WTC11 (cell line): ENCODE measurements at regions not wholly inside any gene's neighbourhood (a gene's known extent, or its start where the extent isn't known, plus 50 kb on each side); places are given as distances from the start of the nearest gene placed in this dataset.

Experiments used
- ATAC-seq: fragments of 200-7000 bp; cut with Tn5 transposase; 2 replicates; pipeline ENCODE4 v1.10.0; 2021; ENCODE audit warnings: mild to moderate bottlenecking, moderate library complexity
- CTCF ChIA-PET: fragments of 300-600 bp; sonication (Branson Sonifier 250); formaldehyde crosslinking; loops from one replicate; lab custom pipeline; 2021; ENCODE audit warnings: antibody characterized with exemption; lab: Charles Lee
- POLR2A ChIA-PET: fragments of 350-600 bp; sonication (Branson Sonifier 250); formaldehyde crosslinking; loops from one replicate; lab custom pipeline; 2021; ENCODE audit warnings: antibody characterized with exemption; lab: Charles Lee
- DNase-seq: peaks from one replicate; pipeline ENCODE4 v3.0.0; 2021; ENCODE audit warnings: low spot score
- H3K27ac Mint-ChIP-seq: 2 replicates; pipeline ENCODE4 v1.8.0; 2021; ENCODE audit warnings: mixed read lengths
- H3K27me3 Mint-ChIP-seq: 2 replicates; pipeline ENCODE4 v1.8.0; 2021; ENCODE audit warnings: low read depth, mild to moderate bottlenecking, moderate library complexity, mixed read lengths
- H3K36me3 Mint-ChIP-seq: 2 replicates; pipeline ENCODE4 v1.8.0; 2021; ENCODE audit warnings: mixed read lengths
- H3K4me1 Mint-ChIP-seq: 2 replicates; pipeline ENCODE4 v1.8.0; 2022; ENCODE audit warnings: mixed read lengths
- H3K4me3 Mint-ChIP-seq: 2 replicates; pipeline ENCODE4 v1.8.0; 2021; ENCODE audit warnings: mild to moderate bottlenecking, moderate library complexity, mixed read lengths
- H3K9me3 Mint-ChIP-seq: 2 replicates; pipeline ENCODE4 v1.8.0; 2021; ENCODE audit warnings: mixed read lengths
- AFF4 ChIP-seq: sonication (generic); formaldehyde crosslinking; IDR thresholded peaks from 2 replicates; pipeline ENCODE4 v1.8.1; 2023; ENCODE audit warnings: mild to moderate bottlenecking, missing genetic modification reagents, borderline replicate concordance
- AR ChIP-seq: fragments of 250-450 bp; sonication (Bioruptor Pico); IDR thresholded peaks from 2 replicates; pipeline ENCODE4 v1.9.0; 2021; ENCODE audit warnings: mild to moderate bottlenecking
- ATF3 ChIP-seq: sonication (generic); formaldehyde crosslinking; conservative IDR thresholded peaks from 2 replicates; pipeline ENCODE4 v1.8.1; 2022; ENCODE audit warnings: mild to moderate bottlenecking, missing genetic modification reagents
- EMX1 ChIP-seq: fragments of 250-450 bp; sonication (Bioruptor Pico); IDR thresholded peaks from 2 replicates; pipeline ENCODE4 v1.8.0; 2021; ENCODE audit warnings: mild to moderate bottlenecking
- FOXJ3 ChIP-seq: sonication (generic); formaldehyde crosslinking; IDR thresholded peaks from 2 replicates; pipeline ENCODE4 v1.9.0; 2021; ENCODE audit warnings: missing genetic modification reagents, mild to moderate bottlenecking, borderline replicate concordance
- FOXP1 ChIP-seq: sonication (generic); formaldehyde crosslinking; IDR thresholded peaks from 2 replicates; pipeline ENCODE4 v1.8.0; 2022; ENCODE audit warnings: missing genetic modification reagents, mild to moderate bottlenecking, moderate library complexity, borderline replicate concordance
- IRF2 ChIP-seq: sonication (generic); formaldehyde crosslinking; IDR thresholded peaks from 2 replicates; pipeline ENCODE4 v1.8.0; 2022; ENCODE audit warnings: low read depth, missing genetic modification reagents, borderline replicate concordance
- NFE2L1 ChIP-seq: sonication (generic); formaldehyde crosslinking; IDR thresholded peaks from 2 replicates; pipeline ENCODE4 v1.8.1; 2023; ENCODE audit warnings: missing genetic modification reagents
- NR3C1 ChIP-seq: sonication (generic); formaldehyde crosslinking; conservative IDR thresholded peaks from 2 replicates; pipeline ENCODE4 v1.8.1; 2023; ENCODE audit warnings: low read depth, mild to moderate bottlenecking, missing genetic modification reagents
- PRRX2 ChIP-seq: fragments of 250-450 bp; sonication (Bioruptor Pico); IDR thresholded peaks from 2 replicates; pipeline ENCODE4 v1.8.0; 2021; ENCODE audit warnings: mild to moderate bottlenecking
- TEAD1 ChIP-seq: sonication (generic); formaldehyde crosslinking; IDR thresholded peaks from 2 replicates; pipeline ENCODE4 v1.8.0; 2022; ENCODE audit warnings: mild to moderate bottlenecking, missing genetic modification reagents
- TEAD4 ChIP-seq: sonication (generic); formaldehyde crosslinking; IDR thresholded peaks from 2 replicates; pipeline ENCODE4 v1.8.0; 2022; ENCODE audit warnings: mild to moderate bottlenecking, missing genetic modification reagents
- ZNF138 ChIP-seq: sonication (generic); formaldehyde crosslinking; conservative IDR thresholded peaks from 2 replicates; pipeline ENCODE4 v1.8.1; 2022; ENCODE audit warnings: mild to moderate bottlenecking, moderate library complexity, missing genetic modification reagents
- ZNF317 ChIP-seq: sonication (generic); formaldehyde crosslinking; IDR thresholded peaks from 2 replicates; pipeline ENCODE4 v1.8.1; 2023; ENCODE audit warnings: low read depth, mild to moderate bottlenecking, moderate library complexity, missing genetic modification reagents, borderline replicate concordance
- ZNF416 ChIP-seq: fragments of 250-450 bp; sonication (Bioruptor Pico); IDR thresholded peaks from 2 replicates; pipeline ENCODE4 v1.9.0; 2021; ENCODE audit warnings: mild to moderate bottlenecking, inconsistent platforms
- TF ChIP-seq, protein P1 (sequence below): sonication (generic); formaldehyde crosslinking; conservative IDR thresholded peaks from 2 replicates; pipeline ENCODE4 v1.8.1; 2023; ENCODE audit warnings: mild to moderate bottlenecking, low read depth, missing genetic modification reagents, moderate library complexity
- TF ChIP-seq, protein P2 (sequence below): fragments of 250-450 bp; sonication (Bioruptor Pico); IDR thresholded peaks from 2 replicates; pipeline ENCODE4 v1.9.0; 2021; ENCODE audit warnings: mild to moderate bottlenecking
- TF ChIP-seq, protein P3 (sequence below): sonication (generic); formaldehyde crosslinking; IDR thresholded peaks from 2 replicates; pipeline ENCODE4 v1.8.1; 2022; ENCODE audit warnings: mild to moderate bottlenecking, moderate library complexity, missing genetic modification reagents
- TF ChIP-seq, protein P4 (sequence below): fragments of 250-450 bp; sonication (Bioruptor Pico); IDR thresholded peaks from 2 replicates; pipeline ENCODE4 v1.9.0; 2021; ENCODE audit warnings: mild to moderate bottlenecking, borderline replicate concordance
- TF ChIP-seq, protein P5 (sequence below): sonication (generic); formaldehyde crosslinking; IDR thresholded peaks from 2 replicates; pipeline ENCODE4 v1.8.0; 2023; ENCODE audit warnings: missing genetic modification reagents

DNA sequence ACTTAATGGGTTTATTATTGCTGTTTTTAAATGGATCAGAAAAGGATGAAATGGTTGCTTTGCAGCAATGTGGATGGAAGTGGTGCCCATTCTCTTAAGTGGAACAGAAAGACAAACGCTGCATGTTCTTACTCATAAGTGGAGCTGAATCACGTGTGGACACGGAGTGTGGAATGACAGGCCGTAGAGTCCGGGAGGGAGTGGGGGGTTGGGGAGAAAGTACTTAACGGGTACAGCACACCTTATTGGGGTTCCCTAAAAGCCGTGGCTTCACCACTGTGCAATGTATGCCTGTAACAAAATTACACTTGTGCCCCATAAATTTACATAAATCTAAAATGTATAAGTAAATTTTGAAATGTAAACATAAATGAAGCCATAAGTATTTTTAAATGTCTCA is 64.0 kb upstream of the CTDP1 start:
- ATAC-seq, result no peak
- DNase-seq, result no peak
- ChIA-PET POLR2A (no interaction called here), CTCF (no interaction called here)
- Mint-ChIP-seq H3K27me3 (peaks cover 3% of the 10 kb centered on the region; the same call in 1 of the 2 replicates), H3K4me3 (no peak overlapping the region), H3K36me3 (no peaks in the 10 kb centered on the region), H3K9me3 (no peaks in the 10 kb centered on the region), H3K27ac (no peak overlapping the region), H3K4me1 (peaks cover 6% of the 10 kb centered on the region)
- TF ChIP-seq ZNF138, result no peak
- no peak for TF ChIP-seq NR3C1 (CRISPR knock-in tag)
- TF ChIP-seq, protein P1, sequence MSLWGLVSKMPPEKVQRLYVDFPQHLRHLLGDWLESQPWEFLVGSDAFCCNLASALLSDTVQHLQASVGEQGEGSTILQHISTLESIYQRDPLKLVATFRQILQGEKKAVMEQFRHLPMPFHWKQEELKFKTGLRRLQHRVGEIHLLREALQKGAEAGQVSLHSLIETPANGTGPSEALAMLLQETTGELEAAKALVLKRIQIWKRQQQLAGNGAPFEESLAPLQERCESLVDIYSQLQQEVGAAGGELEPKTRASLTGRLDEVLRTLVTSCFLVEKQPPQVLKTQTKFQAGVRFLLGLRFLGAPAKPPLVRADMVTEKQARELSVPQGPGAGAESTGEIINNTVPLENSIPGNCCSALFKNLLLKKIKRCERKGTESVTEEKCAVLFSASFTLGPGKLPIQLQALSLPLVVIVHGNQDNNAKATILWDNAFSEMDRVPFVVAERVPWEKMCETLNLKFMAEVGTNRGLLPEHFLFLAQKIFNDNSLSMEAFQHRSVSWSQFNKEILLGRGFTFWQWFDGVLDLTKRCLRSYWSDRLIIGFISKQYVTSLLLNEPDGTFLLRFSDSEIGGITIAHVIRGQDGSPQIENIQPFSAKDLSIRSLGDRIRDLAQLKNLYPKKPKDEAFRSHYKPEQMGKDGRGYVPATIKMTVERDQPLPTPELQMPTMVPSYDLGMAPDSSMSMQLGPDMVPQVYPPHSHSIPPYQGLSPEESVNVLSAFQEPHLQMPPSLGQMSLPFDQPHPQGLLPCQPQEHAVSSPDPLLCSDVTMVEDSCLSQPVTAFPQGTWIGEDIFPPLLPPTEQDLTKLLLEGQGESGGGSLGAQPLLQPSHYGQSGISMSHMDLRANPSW (CRISPR knock-in tag), result no peak
- TF ChIP-seq ZNF416 (CRISPR knock-in tag), result no peak
- TF ChIP-seq, protein P2, sequence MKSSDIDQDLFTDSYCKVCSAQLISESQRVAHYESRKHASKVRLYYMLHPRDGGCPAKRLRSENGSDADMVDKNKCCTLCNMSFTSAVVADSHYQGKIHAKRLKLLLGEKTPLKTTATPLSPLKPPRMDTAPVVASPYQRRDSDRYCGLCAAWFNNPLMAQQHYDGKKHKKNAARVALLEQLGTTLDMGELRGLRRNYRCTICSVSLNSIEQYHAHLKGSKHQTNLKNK (CRISPR knock-in tag), result no peak
- TF ChIP-seq PRRX2 (CRISPR knock-in tag), result no peak
- no peak for TF ChIP-seq ZNF317 (CRISPR knock-in tag)
- no peak for TF ChIP-seq AR (CRISPR knock-in tag)
- no peak for TF ChIP-seq AFF4 (CRISPR knock-in tag)
- TF ChIP-seq TEAD4 (CRISPR knock-in tag), result no peak
- no peak for TF ChIP-seq NFE2L1 (CRISPR knock-in tag)
- no peak for TF ChIP-seq EMX1 (CRISPR knock-in tag)
- TF ChIP-seq, protein P3, sequence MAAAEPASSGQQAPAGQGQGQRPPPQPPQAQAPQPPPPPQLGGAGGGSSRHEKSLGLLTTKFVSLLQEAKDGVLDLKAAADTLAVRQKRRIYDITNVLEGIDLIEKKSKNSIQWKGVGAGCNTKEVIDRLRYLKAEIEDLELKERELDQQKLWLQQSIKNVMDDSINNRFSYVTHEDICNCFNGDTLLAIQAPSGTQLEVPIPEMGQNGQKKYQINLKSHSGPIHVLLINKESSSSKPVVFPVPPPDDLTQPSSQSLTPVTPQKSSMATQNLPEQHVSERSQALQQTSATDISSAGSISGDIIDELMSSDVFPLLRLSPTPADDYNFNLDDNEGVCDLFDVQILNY (CRISPR knock-in tag), result no peak
- TF ChIP-seq IRF2 (CRISPR knock-in tag), result no peak
- TF ChIP-seq TEAD1 (CRISPR knock-in tag), result no peak
- TF ChIP-seq, protein P4, sequence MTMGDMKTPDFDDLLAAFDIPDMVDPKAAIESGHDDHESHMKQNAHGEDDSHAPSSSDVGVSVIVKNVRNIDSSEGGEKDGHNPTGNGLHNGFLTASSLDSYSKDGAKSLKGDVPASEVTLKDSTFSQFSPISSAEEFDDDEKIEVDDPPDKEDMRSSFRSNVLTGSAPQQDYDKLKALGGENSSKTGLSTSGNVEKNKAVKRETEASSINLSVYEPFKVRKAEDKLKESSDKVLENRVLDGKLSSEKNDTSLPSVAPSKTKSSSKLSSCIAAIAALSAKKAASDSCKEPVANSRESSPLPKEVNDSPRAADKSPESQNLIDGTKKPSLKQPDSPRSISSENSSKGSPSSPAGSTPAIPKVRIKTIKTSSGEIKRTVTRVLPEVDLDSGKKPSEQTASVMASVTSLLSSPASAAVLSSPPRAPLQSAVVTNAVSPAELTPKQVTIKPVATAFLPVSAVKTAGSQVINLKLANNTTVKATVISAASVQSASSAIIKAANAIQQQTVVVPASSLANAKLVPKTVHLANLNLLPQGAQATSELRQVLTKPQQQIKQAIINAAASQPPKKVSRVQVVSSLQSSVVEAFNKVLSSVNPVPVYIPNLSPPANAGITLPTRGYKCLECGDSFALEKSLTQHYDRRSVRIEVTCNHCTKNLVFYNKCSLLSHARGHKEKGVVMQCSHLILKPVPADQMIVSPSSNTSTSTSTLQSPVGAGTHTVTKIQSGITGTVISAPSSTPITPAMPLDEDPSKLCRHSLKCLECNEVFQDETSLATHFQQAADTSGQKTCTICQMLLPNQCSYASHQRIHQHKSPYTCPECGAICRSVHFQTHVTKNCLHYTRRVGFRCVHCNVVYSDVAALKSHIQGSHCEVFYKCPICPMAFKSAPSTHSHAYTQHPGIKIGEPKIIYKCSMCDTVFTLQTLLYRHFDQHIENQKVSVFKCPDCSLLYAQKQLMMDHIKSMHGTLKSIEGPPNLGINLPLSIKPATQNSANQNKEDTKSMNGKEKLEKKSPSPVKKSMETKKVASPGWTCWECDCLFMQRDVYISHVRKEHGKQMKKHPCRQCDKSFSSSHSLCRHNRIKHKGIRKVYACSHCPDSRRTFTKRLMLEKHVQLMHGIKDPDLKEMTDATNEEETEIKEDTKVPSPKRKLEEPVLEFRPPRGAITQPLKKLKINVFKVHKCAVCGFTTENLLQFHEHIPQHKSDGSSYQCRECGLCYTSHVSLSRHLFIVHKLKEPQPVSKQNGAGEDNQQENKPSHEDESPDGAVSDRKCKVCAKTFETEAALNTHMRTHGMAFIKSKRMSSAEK (CRISPR knock-in tag), result no peak
- no peak for TF ChIP-seq ATF3
- no peak for TF ChIP-seq FOXP1 (CRISPR knock-in tag)
- TF ChIP-seq FOXJ3, result no peak
- TF ChIP-seq, protein P5, sequence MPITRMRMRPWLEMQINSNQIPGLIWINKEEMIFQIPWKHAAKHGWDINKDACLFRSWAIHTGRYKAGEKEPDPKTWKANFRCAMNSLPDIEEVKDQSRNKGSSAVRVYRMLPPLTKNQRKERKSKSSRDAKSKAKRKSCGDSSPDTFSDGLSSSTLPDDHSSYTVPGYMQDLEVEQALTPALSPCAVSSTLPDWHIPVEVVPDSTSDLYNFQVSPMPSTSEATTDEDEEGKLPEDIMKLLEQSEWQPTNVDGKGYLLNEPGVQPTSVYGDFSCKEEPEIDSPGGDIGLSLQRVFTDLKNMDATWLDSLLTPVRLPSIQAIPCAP (CRISPR knock-in tag), result no peak
